ENCODE measurements at regions not wholly inside any gene's neighbourhood (a gene's known extent, or its start where the extent isn't known, plus 50 kb on each side); places are given as distances from the start of the nearest gene placed in this dataset.

- TF ChIP-seq CTCF (IDR thresholded peaks at IDR 0.05) = no peak
- TF ChIP-seq EP300 (IDR thresholded peaks at IDR 0.05) = no peak
- TF ChIP-seq POLR2AphosphoS5 (IDR thresholded peaks at IDR 0.05) = no peak
Observed at GRCh38 chr16:82301146-82301755, 131.2 kb upstream of the MPHOSPH6 start.
